Trophoblast cell (in vitro differentiated cells and primary cell): ENCODE measurements at regions not wholly inside any gene's neighbourhood (a gene's known extent, or its start where the extent isn't known, plus 50 kb on each side); places are given as distances from the start of the nearest gene placed in this dataset.
"Not testable (repeated sequence)": the region's sequence is repeated elsewhere in the genome, so short reads cannot be mapped to it uniquely, and the experiment has no call there.

Experiments
- DNase-seq, 2 donors: peaks; one replicate each; pipeline ENCODE4 v3.0.0-alpha.2; 2016
- H2AFZ ChIP-seq: 2 replicates; pipeline ENCODE4 v1.6.1; 2013; ENCODE audit warnings: low read length, moderate library complexity, mild to moderate bottlenecking; ENCODE audit not compliant: insufficient read depth, poor library complexity
- H2AK5ac ChIP-seq: 2 replicates; pipeline ENCODE4 v1.6.1; 2013; ENCODE audit warnings: mild to moderate bottlenecking, low read length
- H2BK120ac ChIP-seq: 2 replicates; pipeline ENCODE4 v1.6.1; 2013; ENCODE audit warnings: low read length, mild to moderate bottlenecking, moderate library complexity; ENCODE audit not compliant: insufficient read depth, poor library complexity
- H2BK12ac ChIP-seq: 2 replicates; pipeline ENCODE4 v1.6.1; 2013; ENCODE audit warnings: mild to moderate bottlenecking, low read length, moderate library complexity
- H2BK5ac ChIP-seq: 2 replicates; pipeline ENCODE4 v1.6.1; 2013; ENCODE audit warnings: low read length, low read depth, moderate library complexity, mild to moderate bottlenecking; ENCODE audit not compliant: poor library complexity
- H3K14ac ChIP-seq: 2 replicates; pipeline ENCODE4 v1.6.1; 2013; ENCODE audit warnings: mild to moderate bottlenecking, low read length
- H3K18ac ChIP-seq: 2 replicates; pipeline ENCODE4 v1.6.1; 2013; ENCODE audit warnings: mild to moderate bottlenecking, low read length
- H3K23ac ChIP-seq: 2 replicates; pipeline ENCODE4 v1.6.1; 2013; ENCODE audit warnings: low read length
- H3K27ac ChIP-seq: 2 replicates; pipeline ENCODE4 v1.5.1; 2013; ENCODE audit warnings: low read depth, mild to moderate bottlenecking, inconsistent platforms, low read length, moderate library complexity
- H3K27me3 ChIP-seq: 2 replicates; pipeline ENCODE4 v1.6.1; 2013; ENCODE audit warnings: inconsistent platforms, mild to moderate bottlenecking, low read length, moderate library complexity; ENCODE audit not compliant: insufficient read depth
- H3K36me3 ChIP-seq, 2 experiments: 1 replicate in 1 of 2; 2 replicates in 1 of 2; pipeline ENCODE4 v1.6.1; 2013; ENCODE audit warnings: low read length in 2 of 2, mild to moderate bottlenecking in 2 of 2, moderate library complexity in 1 of 2; ENCODE audit not compliant: insufficient read depth in 2 of 2, control insufficient read depth in 1 of 2
- H3K4ac ChIP-seq: 2 replicates; pipeline ENCODE4 v1.6.1; 2013; ENCODE audit warnings: low read depth, mild to moderate bottlenecking, low read length, moderate library complexity
- H3K4me1 ChIP-seq, 2 experiments: 1 replicate in 1 of 2; 2 replicates in 1 of 2; pipeline ENCODE4 v1.6.1; 2013; ENCODE audit warnings: low read length in 2 of 2, mild to moderate bottlenecking in 2 of 2, moderate library complexity in 1 of 2; ENCODE audit not compliant: insufficient read depth in 2 of 2, control insufficient read depth in 1 of 2
- H3K4me2 ChIP-seq: 2 replicates; pipeline ENCODE4 v1.6.1; 2013; ENCODE audit warnings: inconsistent platforms, mild to moderate bottlenecking, low read length, moderate library complexity
- H3K4me3 ChIP-seq: 2 replicates; pipeline ENCODE4 v1.5.1; 2013; ENCODE audit warnings: mild to moderate bottlenecking, low read depth, low read length, inconsistent platforms
- H3K79me1 ChIP-seq: one replicate; pipeline ENCODE4 v1.6.1; 2013; ENCODE audit warnings: low read length
- H3K79me2 ChIP-seq: 2 replicates; pipeline ENCODE4 v1.6.1; 2013; ENCODE audit warnings: low read length, mild to moderate bottlenecking; ENCODE audit not compliant: control insufficient read depth, insufficient read depth, poor library complexity
- H3K9ac ChIP-seq: 2 replicates; pipeline ENCODE4 v1.6.1; 2013; ENCODE audit warnings: mild to moderate bottlenecking, low read length
- H3K9me3 ChIP-seq: 2 replicates; pipeline ENCODE4 v1.6.1; 2013; ENCODE audit warnings: low read depth, mild to moderate bottlenecking, control low read depth, inconsistent platforms, low read length; ENCODE audit not compliant: insufficient read depth
- H4K12ac ChIP-seq: 2 replicates; pipeline ENCODE4 v1.6.1; 2013; ENCODE audit warnings: low read depth, mild to moderate bottlenecking, low read length, moderate library complexity
- H4K8ac ChIP-seq: 2 replicates; pipeline ENCODE4 v1.6.1; 2013; ENCODE audit warnings: low read depth, mild to moderate bottlenecking, low read length, moderate library complexity
- H4K91ac ChIP-seq: one replicate; pipeline ENCODE4 v1.6.1; 2013; ENCODE audit warnings: low read depth, mild to moderate bottlenecking, low read length, moderate library complexity
- WGBS: extraction: QIAGEN DNeasy Blood & Tissue Kit; methylation state at CpG from one replicate; pipeline ENCODE4 v1.1.7; 2013; ENCODE audit warnings: missing lambda C conversion rate; ENCODE audit not compliant: insufficient read length, insufficient coverage; ENCODE audit errors: extremely low coverage; 5-methylcytosine and 5-hydroxymethylcytosine counted together

DNA sequence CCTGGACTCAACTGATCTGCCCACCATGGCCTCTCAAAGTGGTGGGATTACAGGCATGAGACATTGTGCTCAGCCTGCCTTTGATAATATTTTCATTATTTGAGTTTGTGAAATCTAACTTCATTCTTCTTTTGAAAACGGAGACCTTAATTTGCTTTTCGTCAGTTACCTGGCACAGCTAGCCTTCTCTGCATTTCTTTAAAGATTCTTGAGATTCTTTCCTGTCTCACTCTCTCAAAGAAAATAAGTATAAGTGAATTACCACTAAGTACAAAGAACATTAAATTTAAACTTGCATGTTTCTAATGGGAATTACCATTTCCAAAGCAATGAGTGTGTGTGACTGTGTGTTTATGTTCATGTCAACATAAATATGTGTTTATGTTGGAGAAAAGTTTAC, 187.9 kb downstream of the NFKBIZ start:
- H3K14ac ChIP-seq: no peak overlapping the region
- H3K23ac ChIP-seq: no peak overlapping the region
- no peak overlapping the region for H2BK12ac ChIP-seq
- H3K4me2 ChIP-seq: no peak overlapping the region
- no peak overlapping the region for H2AK5ac ChIP-seq
- H4K8ac ChIP-seq: no peak overlapping the region
- no peaks in the 10 kb centered on the region for H3K27me3 ChIP-seq
- H3K4ac ChIP-seq: no peak overlapping the region
- H3K36me3 ChIP-seq: no peaks in the 10 kb centered on the region
- no peak overlapping the region for H2AFZ ChIP-seq
- no peak overlapping the region for H4K12ac ChIP-seq
- no CpG with 5 or more reads among the region's 2 CpGs for WGBS
- no peak overlapping the region for H4K91ac ChIP-seq
- no peaks in the 10 kb centered on the region for H3K4me1 ChIP-seq
- no peak overlapping the region for H3K27ac ChIP-seq
- peak in 1 of 2 donors; percentile 34 for DNase-seq
- no peaks in the 10 kb centered on the region for H3K79me1 ChIP-seq
- H3K79me2 ChIP-seq: no peaks in the 10 kb centered on the region
- peaks cover 2% of the 10 kb centered on the region for H3K9me3 ChIP-seq
- no peak overlapping the region for H3K18ac ChIP-seq
- no peak overlapping the region for H3K4me3 ChIP-seq
- no peak overlapping the region for H2BK120ac ChIP-seq
- no peak overlapping the region for H2BK5ac ChIP-seq
- H3K9ac ChIP-seq: no peak overlapping the region

DNA sequence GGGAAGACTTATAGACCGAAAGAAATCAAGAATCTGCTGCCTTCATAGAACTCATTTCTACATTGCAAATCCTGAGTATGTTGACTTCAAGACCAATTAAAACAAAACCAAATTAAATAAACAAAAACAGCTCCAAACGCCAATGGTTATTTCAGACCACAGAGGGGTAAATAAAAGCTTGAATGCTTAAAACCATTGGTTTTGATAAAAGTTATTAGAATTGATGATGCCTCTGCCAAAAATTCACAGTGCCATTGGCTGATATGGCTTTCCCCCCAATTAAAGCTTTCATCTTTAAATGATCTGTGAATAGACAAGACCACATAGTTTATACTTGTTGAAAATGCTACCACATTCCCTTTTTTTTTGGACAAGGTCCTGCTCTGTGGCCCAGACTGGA, 188.5 kb downstream of the NFKBIZ start:
- WGBS: no CpG with 5 or more reads among the region's 2 CpGs

DNA sequence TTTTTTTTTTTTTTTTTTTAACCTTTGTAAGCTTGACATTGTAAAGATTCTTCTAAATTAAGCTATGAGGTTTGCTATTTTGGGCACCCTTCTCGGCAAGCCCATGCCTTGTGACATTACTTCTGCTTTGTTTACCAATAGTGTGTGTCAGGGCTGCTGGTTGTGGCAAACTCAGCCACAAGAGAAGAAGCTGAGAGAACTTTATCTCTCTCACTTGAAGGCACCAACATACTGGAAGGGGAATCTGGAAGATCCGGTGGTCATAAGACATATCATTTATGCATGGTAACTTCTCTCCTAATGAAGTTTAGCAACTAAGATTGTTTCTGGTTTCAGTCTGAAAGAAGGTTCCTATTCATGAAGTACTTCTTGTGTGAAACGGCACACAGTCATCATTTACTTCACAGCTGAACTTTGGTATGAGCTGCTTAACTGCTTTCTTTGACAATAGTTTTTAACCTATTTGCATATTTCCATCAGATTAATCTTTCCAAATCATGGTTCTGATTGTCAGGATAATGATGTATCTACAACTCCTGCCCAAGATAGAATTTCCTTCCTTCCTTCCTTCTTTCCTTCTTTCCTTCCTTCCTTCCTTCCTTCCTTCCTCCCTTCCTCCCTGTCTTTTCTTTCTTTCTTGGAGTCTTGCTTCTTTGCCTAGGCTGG, 189.3 kb downstream of the NFKBIZ start:
- Histone ChIP-seq H3K36me3 (no peaks in the 10 kb centered on the region), H2BK120ac (no peak overlapping the region), H3K14ac (no peak overlapping the region), H2AK5ac (no peak overlapping the region), H3K79me2 (no peaks in the 10 kb centered on the region), H4K12ac (no peak overlapping the region), H3K4me3 (no peak overlapping the region), H3K18ac (no peak overlapping the region), H3K4me1 (no peaks in the 10 kb centered on the region), H2AFZ (no peak overlapping the region), H3K9me3 (peaks cover 2% of the 10 kb centered on the region), H3K79me1 (no peaks in the 10 kb centered on the region), H3K23ac (no peak overlapping the region), H4K91ac (no peak overlapping the region), H2BK5ac (no peak overlapping the region), H3K9ac (no peak overlapping the region), H4K8ac (no peak overlapping the region), H3K27ac (no peak overlapping the region), H3K27me3 (no peaks in the 10 kb centered on the region), H3K4ac (no peak overlapping the region), H2BK12ac (no peak overlapping the region), H3K4me2 (no peak overlapping the region)
- DNase-seq: no peak
- no CpG with 5 or more reads among the region's 3 CpGs for WGBS

More for the DNA sequence above, 188.5 kb downstream of the NFKBIZ start:
- Histone ChIP-seq H3K27ac (no peak overlapping the region), H3K79me2 (no peaks in the 10 kb centered on the region), H3K9ac (no peak overlapping the region), H2BK5ac (no peak overlapping the region), H4K8ac (no peak overlapping the region), H3K14ac (no peak overlapping the region), H3K4ac (no peak overlapping the region), H3K27me3 (no peaks in the 10 kb centered on the region), H2AK5ac (no peak overlapping the region), H3K4me3 (no peak overlapping the region), H2BK120ac (no peak overlapping the region), H3K36me3 (no peaks in the 10 kb centered on the region), H3K4me1 (no peaks in the 10 kb centered on the region), H2BK12ac (no peak overlapping the region), H3K18ac (no peak overlapping the region), H3K23ac (no peak overlapping the region), H4K12ac (no peak overlapping the region), H4K91ac (no peak overlapping the region), H3K4me2 (no peak overlapping the region), H2AFZ (no peak overlapping the region), H3K9me3 (peaks cover 2% of the 10 kb centered on the region), H3K79me1 (no peaks in the 10 kb centered on the region)
- no peak for DNase-seq

DNA sequence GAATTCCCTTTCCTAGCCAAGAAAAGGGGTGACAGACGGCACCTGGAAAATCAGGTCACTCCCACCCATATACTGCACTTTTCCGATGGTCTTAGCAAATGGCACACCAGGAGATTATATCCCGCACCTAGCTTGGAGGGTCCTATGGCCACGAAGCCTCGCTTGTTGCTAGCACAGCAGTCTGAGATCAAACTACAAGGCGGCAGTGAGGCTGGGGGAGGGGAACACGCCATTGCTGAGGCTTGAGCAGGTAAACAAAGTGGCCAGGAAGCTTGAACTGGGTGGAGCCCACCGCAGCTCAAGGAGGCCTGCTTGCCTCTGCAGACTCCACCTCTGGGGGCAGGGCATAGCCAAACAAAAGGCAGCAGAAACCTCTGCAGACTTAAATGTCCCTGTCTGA, 190.8 kb downstream of the NFKBIZ start:
- not testable (repeated sequence) for H2BK5ac ChIP-seq, H3K36me3 ChIP-seq, H3K23ac ChIP-seq, H3K4me1 ChIP-seq, H4K12ac ChIP-seq, H3K27ac ChIP-seq, H2BK12ac ChIP-seq, H4K91ac ChIP-seq, H3K18ac ChIP-seq, H3K14ac ChIP-seq, H3K4me3 ChIP-seq, H2AK5ac ChIP-seq, DNase-seq, H3K9ac ChIP-seq, H3K79me1 ChIP-seq, H3K9me3 ChIP-seq, H4K8ac ChIP-seq, H3K79me2 ChIP-seq, H3K4me2 ChIP-seq, H2AFZ ChIP-seq, H3K4ac ChIP-seq, H3K27me3 ChIP-seq, H2BK120ac ChIP-seq
- WGBS: no CpG with 5 or more reads among the region's 8 CpGs
